ENCODE measurements at regions not wholly inside any gene's neighbourhood (a gene's known extent, or its start where the extent isn't known, plus 50 kb on each side); places are given as distances from the start of the nearest gene placed in this dataset.

GRCh38 chr5:74044936-74045335 lies 418.9 kb downstream of the ARHGEF28 start:
- no peak overlapping the region for H3K27ac ChIP-seq
- no peaks in the 10 kb centered on the region for H3K36me3 ChIP-seq
- TF ChIP-seq POLR2A (IDR thresholded peaks at IDR 0.05), result no peak
- TF ChIP-seq EP300 (IDR thresholded peaks at IDR 0.05), result no peak
- TF ChIP-seq CTCF (IDR thresholded peaks at IDR 0.05), result no peak
- WGBS, 3 donors, result 94 to 95% (median 94%) methylated on average over 5 of the region's 5 CpGs
- H3K4me3 ChIP-seq, result no peak overlapping the region
- H3K9me3 ChIP-seq, result no peaks in the 10 kb centered on the region
- H3K4me1 ChIP-seq (ENCODE audit: insufficient read depth), result peaks cover 3% of the 10 kb centered on the region
- no peak for DNase-seq
- H3K27me3 ChIP-seq, result no peaks in the 10 kb centered on the region
- intact Hi-C loops (cut with DNase I), result loop anchor here in 1 of 4 donors (10.0 kb wide), 1 partner anchor 240 kb away; no protein-coding TSS in a partner anchor

GRCh38 chr5:74042959-74043358 lies 417.0 kb downstream of the ARHGEF28 start:
- WGBS, 3 donors, result 70 to 88% (median 71%) methylated on average over 4 of the region's 4 CpGs
- Histone ChIP-seq H3K27me3 (no peaks in the 10 kb centered on the region), H3K27ac (no peak overlapping the region), H3K4me1 (ENCODE audit: insufficient read depth) (peaks cover 5% of the 10 kb centered on the region), H3K4me3 (no peak overlapping the region), H3K9me3 (no peaks in the 10 kb centered on the region), H3K36me3 (no peaks in the 10 kb centered on the region)
- DNase-seq, result no peak
- intact Hi-C loops (cut with DNase I), result loop anchor here in 1 of 4 donors (10.0 kb wide), 1 partner anchor 242 kb away; no protein-coding TSS in a partner anchor
- TF ChIP-seq POLR2A (IDR thresholded peaks at IDR 0.05), result no peak
- TF ChIP-seq CTCF (IDR thresholded peaks at IDR 0.05), result no peak
- TF ChIP-seq EP300 (IDR thresholded peaks at IDR 0.05), result no peak

GRCh38 chr5:74042559-74042958 lies 416.6 kb downstream of the ARHGEF28 start:
- H3K4me3 ChIP-seq, result no peak overlapping the region
- H3K36me3 ChIP-seq, result no peaks in the 10 kb centered on the region
- H3K4me1 ChIP-seq (ENCODE audit: insufficient read depth), result peaks cover 5% of the 10 kb centered on the region
- no peaks in the 10 kb centered on the region for H3K27me3 ChIP-seq
- H3K27ac ChIP-seq, result no peak overlapping the region
- intact Hi-C loops (cut with DNase I), result loop anchor here in 1 of 4 donors (10.0 kb wide), 1 partner anchor 242 kb away; no protein-coding TSS in a partner anchor
- TF ChIP-seq CTCF (IDR thresholded peaks at IDR 0.05) (no peak), POLR2A (IDR thresholded peaks at IDR 0.05) (no peak), EP300 (IDR thresholded peaks at IDR 0.05) (no peak)
- 84 to 87% (median 87%) methylated on average over 7 of the region's 7 CpGs for WGBS, 3 donors
- H3K9me3 ChIP-seq, result no peaks in the 10 kb centered on the region
- DNase-seq, result no peak

GRCh38 chr5:74041913-74042312 lies 415.9 kb downstream of the ARHGEF28 start:
- Histone ChIP-seq H3K27me3 (no peaks in the 10 kb centered on the region), H3K9me3 (no peaks in the 10 kb centered on the region), H3K27ac (no peak overlapping the region), H3K36me3 (no peaks in the 10 kb centered on the region), H3K4me3 (no peak overlapping the region), H3K4me1 (ENCODE audit: insufficient read depth) (peaks cover 5% of the 10 kb centered on the region)
- intact Hi-C loops (cut with DNase I), result loop anchor here in 1 of 4 donors (10.0 kb wide), 1 partner anchor 243 kb away; no protein-coding TSS in a partner anchor
- no peak for TF ChIP-seq EP300 (IDR thresholded peaks at IDR 0.05)
- no peak for TF ChIP-seq CTCF (IDR thresholded peaks at IDR 0.05)
- TF ChIP-seq POLR2A (IDR thresholded peaks at IDR 0.05), result no peak
- no peak for DNase-seq

Data from ovary (tissue), 7 donors.